ENCODE measurements at regions not wholly inside any gene's neighbourhood (a gene's known extent, or its start where the extent isn't known, plus 50 kb on each side); places are given as distances from the start of the nearest gene placed in this dataset.

DNA sequence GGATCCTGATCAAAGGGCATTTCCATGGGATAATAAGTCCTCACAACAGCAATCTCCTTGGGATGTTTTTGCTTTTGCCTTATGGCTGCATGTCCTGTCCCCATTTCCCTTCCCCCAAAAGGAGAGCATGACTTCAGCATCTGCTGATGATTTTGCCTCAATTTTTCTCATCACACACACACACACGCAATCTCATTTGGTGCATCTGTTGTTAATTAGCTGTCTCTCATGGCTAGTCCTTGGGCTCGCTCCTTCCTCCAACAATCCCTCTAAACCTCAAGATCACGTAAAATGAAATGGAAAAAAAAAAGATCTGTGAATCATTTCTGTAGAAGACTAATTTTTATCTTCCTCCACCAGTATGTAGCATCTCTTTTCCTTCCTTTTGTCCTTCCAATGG is 153.6 kb downstream of the RBMX2 start:
- no peak for DNase-seq (ENCODE audit: low spot score)

More for the DNA sequence above, 153.6 kb downstream of the RBMX2 start:
- no peaks in the 10 kb centered on the region for H3K9me3 ChIP-seq (ENCODE audit: control insufficient read depth in 4 of 4, low read length in 3 of 4)
- H3K27ac ChIP-seq (ENCODE audit: low read depth in 1 of 2, low read length in 2 of 2): no peak overlapping the region
- no peaks in the 10 kb centered on the region for H3K36me3 ChIP-seq (ENCODE audit: control insufficient read depth in 4 of 4, insufficient read depth in 3 of 4, low read depth in 1 of 4, low read length in 3 of 4)
- 87% methylated on average over 3 of the region's 3 CpGs for WGBS
- H3K4me3 ChIP-seq (ENCODE audit: low read depth in 1 of 3, low read length in 3 of 3): no peak overlapping the region
- no peaks in the 10 kb centered on the region for H3K27me3 ChIP-seq (ENCODE audit: control insufficient read depth in 4 of 4, insufficient read depth in 4 of 4, low read length in 3 of 4)
- H3K9ac ChIP-seq (ENCODE audit: low read depth in 1 of 2, low read length in 2 of 2): no peak overlapping the region
- H3K4me1 ChIP-seq (ENCODE audit: control insufficient read depth in 4 of 4, insufficient read depth in 4 of 4, low read length in 3 of 4): no peaks in the 10 kb centered on the region
- TF ChIP-seq HNF4A (conservative IDR thresholded peaks at IDR 0.05) (no peak), TAF1 (conservative IDR thresholded peaks at IDR 0.05) (no peak), SP1 (IDR thresholded peaks at IDR 0.05) (no peak), REST (IDR thresholded peaks at IDR 0.05) (no peak), JUND (IDR thresholded peaks at IDR 0.05) (no peak), ATF3 (IDR thresholded peaks at IDR 0.05) (no peak), YY1 (IDR thresholded peaks at IDR 0.05) (no peak), FOXA2 (IDR thresholded peaks at IDR 0.05) (no peak), GABPA (IDR thresholded peaks at IDR 0.05 in 1 of 2, conservative IDR thresholded peaks at IDR 0.05 in 1 of 2) (no peak), RXRA (IDR thresholded peaks at IDR 0.05) (no peak), FOXA1 (IDR thresholded peaks at IDR 0.05) (no peak), NR2F2 (IDR thresholded peaks at IDR 0.05) (no peak), HNF4G (IDR thresholded peaks at IDR 0.05) (no peak)
- TF ChIP-seq, protein P1, sequence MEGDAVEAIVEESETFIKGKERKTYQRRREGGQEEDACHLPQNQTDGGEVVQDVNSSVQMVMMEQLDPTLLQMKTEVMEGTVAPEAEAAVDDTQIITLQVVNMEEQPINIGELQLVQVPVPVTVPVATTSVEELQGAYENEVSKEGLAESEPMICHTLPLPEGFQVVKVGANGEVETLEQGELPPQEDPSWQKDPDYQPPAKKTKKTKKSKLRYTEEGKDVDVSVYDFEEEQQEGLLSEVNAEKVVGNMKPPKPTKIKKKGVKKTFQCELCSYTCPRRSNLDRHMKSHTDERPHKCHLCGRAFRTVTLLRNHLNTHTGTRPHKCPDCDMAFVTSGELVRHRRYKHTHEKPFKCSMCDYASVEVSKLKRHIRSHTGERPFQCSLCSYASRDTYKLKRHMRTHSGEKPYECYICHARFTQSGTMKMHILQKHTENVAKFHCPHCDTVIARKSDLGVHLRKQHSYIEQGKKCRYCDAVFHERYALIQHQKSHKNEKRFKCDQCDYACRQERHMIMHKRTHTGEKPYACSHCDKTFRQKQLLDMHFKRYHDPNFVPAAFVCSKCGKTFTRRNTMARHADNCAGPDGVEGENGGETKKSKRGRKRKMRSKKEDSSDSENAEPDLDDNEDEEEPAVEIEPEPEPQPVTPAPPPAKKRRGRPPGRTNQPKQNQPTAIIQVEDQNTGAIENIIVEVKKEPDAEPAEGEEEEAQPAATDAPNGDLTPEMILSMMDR (IDR thresholded peaks at IDR 0.05; ENCODE audit: low read depth, low read length, missing input control): no peak
- TF ChIP-seq, protein P2, sequence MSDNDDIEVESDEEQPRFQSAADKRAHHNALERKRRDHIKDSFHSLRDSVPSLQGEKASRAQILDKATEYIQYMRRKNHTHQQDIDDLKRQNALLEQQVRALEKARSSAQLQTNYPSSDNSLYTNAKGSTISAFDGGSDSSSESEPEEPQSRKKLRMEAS (IDR thresholded peaks at IDR 0.05): no peak
- TF ChIP-seq, protein P3, sequence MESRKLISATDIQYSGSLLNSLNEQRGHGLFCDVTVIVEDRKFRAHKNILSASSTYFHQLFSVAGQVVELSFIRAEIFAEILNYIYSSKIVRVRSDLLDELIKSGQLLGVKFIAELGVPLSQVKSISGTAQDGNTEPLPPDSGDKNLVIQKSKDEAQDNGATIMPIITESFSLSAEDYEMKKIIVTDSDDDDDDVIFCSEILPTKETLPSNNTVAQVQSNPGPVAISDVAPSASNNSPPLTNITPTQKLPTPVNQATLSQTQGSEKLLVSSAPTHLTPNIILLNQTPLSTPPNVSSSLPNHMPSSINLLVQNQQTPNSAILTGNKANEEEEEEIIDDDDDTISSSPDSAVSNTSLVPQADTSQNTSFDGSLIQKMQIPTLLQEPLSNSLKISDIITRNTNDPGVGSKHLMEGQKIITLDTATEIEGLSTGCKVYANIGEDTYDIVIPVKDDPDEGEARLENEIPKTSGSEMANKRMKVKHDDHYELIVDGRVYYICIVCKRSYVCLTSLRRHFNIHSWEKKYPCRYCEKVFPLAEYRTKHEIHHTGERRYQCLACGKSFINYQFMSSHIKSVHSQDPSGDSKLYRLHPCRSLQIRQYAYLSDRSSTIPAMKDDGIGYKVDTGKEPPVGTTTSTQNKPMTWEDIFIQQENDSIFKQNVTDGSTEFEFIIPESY (IDR thresholded peaks at IDR 0.05): no peak
